Neural crest cell (in vitro differentiated cells): ENCODE measurements at regions not wholly inside any gene's neighbourhood (a gene's known extent, or its start where the extent isn't known, plus 50 kb on each side); places are given as distances from the start of the nearest gene placed in this dataset.

ENCODE experiments used
- DNase-seq: peaks from one replicate; pipeline ENCODE4 v3.0.0; 2021; ENCODE audit warnings: low read depth, mixed read lengths, low spot score
- H3K27ac Mint-ChIP-seq: one replicate; pipeline ENCODE4 v1.8.0; 2021; ENCODE audit warnings: mild to moderate bottlenecking, mixed read lengths; ENCODE audit not compliant: unreplicated experiment
- H3K27me3 Mint-ChIP-seq: 2 replicates; pipeline ENCODE4 v1.8.0; 2021; ENCODE audit warnings: low read depth, mild to moderate bottlenecking, mixed read lengths
- H3K36me3 Mint-ChIP-seq: 2 replicates; pipeline ENCODE4 v1.8.0; 2021; ENCODE audit warnings: low read depth, mild to moderate bottlenecking, mixed read lengths
- H3K4me1 Mint-ChIP-seq: 2 replicates; pipeline ENCODE4 v1.8.0; 2021; ENCODE audit warnings: mixed read lengths
- H3K4me3 Mint-ChIP-seq: one replicate; pipeline ENCODE4 v1.8.0; 2021; ENCODE audit warnings: mild to moderate bottlenecking, mixed read lengths
- H3K9me3 Mint-ChIP-seq: 2 replicates; pipeline ENCODE4 v1.8.0; 2021; ENCODE audit warnings: mixed read lengths
- CTCF ChIP-seq: fragments of 200-600 bp; sonication (generic); conservative IDR thresholded peaks from 2 replicates; pipeline ENCODE4 v1.5.0; 2021; ENCODE audit warnings: antibody characterized with exemption, mild to moderate bottlenecking

- Mint-ChIP-seq H3K4me3 (no peak overlapping the region), H3K27me3 (no peaks in the 10 kb centered on the region), H3K36me3 (peaks cover 7% of the 10 kb centered on the region), H3K4me1 (no peaks in the 10 kb centered on the region), H3K27ac (no peak overlapping the region), H3K9me3 (peaks cover 3% of the 10 kb centered on the region)
- TF ChIP-seq CTCF: no peak
- DNase-seq: no peak
Observed at GRCh38 chr5:106720367-106720766, 950.4 kb downstream of the EFNA5 start.

GRCh38 chr5:106699796-106700195 lies 970.9 kb downstream of the EFNA5 start:
- no peaks in the 10 kb centered on the region for H3K27me3 Mint-ChIP-seq

GRCh38 chr5:106699198-106699597 lies 971.5 kb downstream of the EFNA5 start:
- no peak for DNase-seq
- Mint-ChIP-seq H3K36me3 (no peaks in the 10 kb centered on the region), H3K4me3 (no peak overlapping the region), H3K27me3 (no peaks in the 10 kb centered on the region), H3K27ac (no peak overlapping the region), H3K4me1 (no peaks in the 10 kb centered on the region), H3K9me3 (no peaks in the 10 kb centered on the region)
- TF ChIP-seq CTCF: no peak

More at GRCh38 chr5:106699796-106700195, 970.9 kb downstream of the EFNA5 start:
- Mint-ChIP-seq H3K9me3 (no peaks in the 10 kb centered on the region), H3K36me3 (no peaks in the 10 kb centered on the region), H3K4me1 (no peaks in the 10 kb centered on the region), H3K4me3 (no peak overlapping the region), H3K27ac (no peak overlapping the region)
- no peak for DNase-seq
- no peak for TF ChIP-seq CTCF

- Mint-ChIP-seq H3K36me3 (no peaks in the 10 kb centered on the region), H3K4me3 (no peak overlapping the region), H3K27me3 (no peaks in the 10 kb centered on the region), H3K4me1 (no peaks in the 10 kb centered on the region), H3K9me3 (no peaks in the 10 kb centered on the region), H3K27ac (peak overlapping the region; percentile 51)
- no peak for TF ChIP-seq CTCF
- no peak for DNase-seq
Observed at GRCh38 chr5:106698169-106698568, 972.6 kb downstream of the EFNA5 start.

- H3K9me3 Mint-ChIP-seq: no peaks in the 10 kb centered on the region
- no peaks in the 10 kb centered on the region for H3K27me3 Mint-ChIP-seq
- H3K36me3 Mint-ChIP-seq: no peaks in the 10 kb centered on the region
- H3K27ac Mint-ChIP-seq: no peak overlapping the region
- no peak for TF ChIP-seq CTCF
- no peaks in the 10 kb centered on the region for H3K4me1 Mint-ChIP-seq
- DNase-seq: no peak
- no peak overlapping the region for H3K4me3 Mint-ChIP-seq
Observed at GRCh38 chr5:106691701-106692100, 979.0 kb downstream of the EFNA5 start.

- Mint-ChIP-seq H3K27ac (no peak overlapping the region), H3K36me3 (no peaks in the 10 kb centered on the region), H3K4me3 (no peak overlapping the region)
Observed at GRCh38 chr5:106690585-106690984, 980.2 kb downstream of the EFNA5 start.

More at GRCh38 chr5:106690585-106690984, 980.2 kb downstream of the EFNA5 start:
- Mint-ChIP-seq H3K27me3 (no peaks in the 10 kb centered on the region), H3K4me1 (no peaks in the 10 kb centered on the region), H3K9me3 (no peaks in the 10 kb centered on the region)
- no peak for DNase-seq
- TF ChIP-seq CTCF: no peak
